ENCODE measurements at regions not wholly inside any gene's neighbourhood (a gene's known extent, or its start where the extent isn't known, plus 50 kb on each side); places are given as distances from the start of the nearest gene placed in this dataset.

- TF ChIP-seq CTCF (IDR thresholded peaks at IDR 0.05 in 8 of 11, conservative IDR thresholded peaks at IDR 0.05 in 3 of 11) (no peak), POLR2A (IDR thresholded peaks at IDR 0.05) (no peak), POLR2AphosphoS5 (IDR thresholded peaks at IDR 0.05) (no peak)
These were observed 432.3 kb downstream of the SLITRK6 start for GRCh38 chr13:85366759-85367417.
